DMS114 treated with DMSO at 0.1 percent for 48 hours (cell line): ENCODE measurements at regions not wholly inside any gene's neighbourhood (a gene's known extent, or its start where the extent isn't known, plus 50 kb on each side); places are given as distances from the start of the nearest gene placed in this dataset.
"Not testable (repeated sequence)": the region's sequence is repeated elsewhere in the genome, so short reads cannot be mapped to it uniquely, and the experiment has no call there.

Source experiments
- DNase-seq: peaks from one replicate; lab custom pipeline; 2025; ENCODE audit not compliant: unreplicated experiment; lab: John Stamatoyannopoulos, UW

- no peak for DNase-seq
These were observed 639.7 kb downstream of the TDRD15 start for GRCh38 chr2:21763501-21763900.

GRCh38 chr2:21770787-21771186 lies 647.0 kb downstream of the TDRD15 start:
- no peak for DNase-seq

GRCh38 chr2:21772624-21773023 lies 648.9 kb downstream of the TDRD15 start:
- DNase-seq: no peak

- DNase-seq: no peak
These were observed 649.4 kb downstream of the TDRD15 start for GRCh38 chr2:21773168-21773567.

GRCh38 chr2:21774691-21775368 lies 651.1 kb downstream of the TDRD15 start:
- DNase-seq: no peak

- no peak for DNase-seq
These were observed 656.0 kb downstream of the TDRD15 start for GRCh38 chr2:21779786-21780185.

GRCh38 chr2:21781962-21782361 lies 658.2 kb downstream of the TDRD15 start:
- DNase-seq: no peak

GRCh38 chr2:21782866-21783265 lies 659.1 kb downstream of the TDRD15 start:
- no peak for DNase-seq

- no peak for DNase-seq
These were observed 664.2 kb downstream of the TDRD15 start for GRCh38 chr2:21787941-21788340.

- not testable (repeated sequence) for DNase-seq
These were observed 666.5 kb downstream of the TDRD15 start for GRCh38 chr2:21790311-21790710.

GRCh38 chr2:21792571-21792970 lies 668.8 kb downstream of the TDRD15 start:
- no peak for DNase-seq

GRCh38 chr2:21793461-21793860 lies 669.7 kb downstream of the TDRD15 start:
- no peak for DNase-seq

GRCh38 chr2:21794611-21795010 lies 670.8 kb downstream of the TDRD15 start:
- DNase-seq: no peak

GRCh38 chr2:21800356-21800755 lies 676.6 kb downstream of the TDRD15 start:
- no peak for DNase-seq

GRCh38 chr2:21803550-21803949 lies 679.8 kb downstream of the TDRD15 start:
- DNase-seq: no peak

- DNase-seq: no peak
These were observed 680.4 kb downstream of the TDRD15 start for GRCh38 chr2:21804151-21804550.

- DNase-seq: no peak
These were observed 687.8 kb downstream of the TDRD15 start for GRCh38 chr2:21811541-21811940.

GRCh38 chr2:21812766-21813165 lies 689.0 kb downstream of the TDRD15 start:
- no peak for DNase-seq

GRCh38 chr2:21814588-21815149 lies 690.9 kb downstream of the TDRD15 start:
- DNase-seq: no peak

GRCh38 chr2:21818212-21818795 lies 694.5 kb downstream of the TDRD15 start:
- no peak for DNase-seq

- DNase-seq: no peak
These were observed 695.7 kb downstream of the TDRD15 start for GRCh38 chr2:21819454-21819853.

GRCh38 chr2:21820271-21820670 lies 696.5 kb downstream of the TDRD15 start:
- no peak for DNase-seq
